ENCODE measurements at regions not wholly inside any gene's neighbourhood (a gene's known extent, or its start where the extent isn't known, plus 50 kb on each side); places are given as distances from the start of the nearest gene placed in this dataset.

DNA sequence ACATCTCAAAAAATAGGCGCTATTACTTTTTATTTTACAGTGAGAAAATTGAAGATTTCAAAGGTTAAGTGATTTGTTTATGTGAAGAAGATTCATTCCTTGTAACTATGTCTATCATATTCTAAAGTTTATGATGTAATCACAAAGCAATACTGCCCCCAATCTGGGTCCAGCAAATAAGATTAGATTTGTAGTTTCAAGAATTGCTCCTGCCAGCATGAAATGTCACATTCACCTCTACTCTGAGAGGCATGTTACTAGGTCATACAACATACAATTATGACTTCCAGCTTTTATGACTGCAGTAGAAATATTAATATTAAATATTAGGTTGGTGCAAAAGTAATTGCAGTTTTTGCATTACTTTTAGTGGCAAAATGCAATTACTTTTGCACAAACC lies 976.2 kb downstream of the FSTL5 start:
- Histone ChIP-seq H3K4me2 (ENCODE audit: insufficient read depth, low read length) (no peak overlapping the region), H3K79me2 (ENCODE audit: control insufficient read depth, insufficient read depth, low read length) (no peaks in the 10 kb centered on the region), H3K9me3 (replicated peaks; ENCODE audit: control insufficient read depth, insufficient read depth, low read length) (no peaks in the 10 kb centered on the region), H3K36me3 (ENCODE audit: control insufficient read depth in 2 of 2, extremely low read depth in 1 of 2, insufficient read depth in 2 of 2, low read length in 2 of 2) (no peaks in the 10 kb centered on the region), H3K27ac (ENCODE audit: insufficient read depth, low read depth, low read length) (no peak overlapping the region), H3K9ac (replicated peaks; ENCODE audit: extremely low read depth, insufficient read depth, low read length) (no peak overlapping the region), H3K4me1 (ENCODE audit: control insufficient read depth, extremely low read depth, insufficient read depth, low read length) (no peaks in the 10 kb centered on the region), H3K27me3 (ENCODE audit: control insufficient read depth in 2 of 2, insufficient read depth in 2 of 2, low read length in 2 of 2) (no peaks in the 10 kb centered on the region), H4K20me1 (replicated peaks; ENCODE audit: control insufficient read depth, extremely low read depth, insufficient read depth, low read length) (no peaks in the 10 kb centered on the region), H2AFZ (ENCODE audit: low read depth, low read length) (no peak overlapping the region), H3K4me3 (replicated peaks in 1 of 3; ENCODE audit: insufficient read depth in 1 of 3, low read depth in 1 of 3, low read length in 3 of 3) (no peak overlapping the region), H3K9me1 (replicated peaks; ENCODE audit: control insufficient read depth, extremely low read depth, insufficient read depth, low read length) (no peaks in the 10 kb centered on the region)
- TF ChIP-seq GATA2 (IDR thresholded peaks at IDR 0.05; ENCODE audit: insufficient read depth, insufficient read length, low read depth, low read length) (no peak), POLR2AphosphoS5 (IDR thresholded peaks at IDR 0.05; ENCODE audit: insufficient read depth, low read depth, low read length) (no peak), JUN (IDR thresholded peaks at IDR 0.05; ENCODE audit: borderline replicate concordance, insufficient read depth, insufficient read length, low read depth) (no peak)
- dilution Hi-C loops (cut with MboI; ENCODE audit: extremely low pct_ligation_motif_present, low sequenced_read_pairs) (no loop called here), intact Hi-C loops (cut with micrococcal nuclease) (no loop called here)
- ChIA-PET POLR2A (no interaction called here), CTCF (no interaction called here)
- DNase-seq (ENCODE audit: low read depth, low spot score) (no peak), FAIRE-seq (no peak)
- BruUV-seq (replicated peaks) = no TSS peak

DNA sequence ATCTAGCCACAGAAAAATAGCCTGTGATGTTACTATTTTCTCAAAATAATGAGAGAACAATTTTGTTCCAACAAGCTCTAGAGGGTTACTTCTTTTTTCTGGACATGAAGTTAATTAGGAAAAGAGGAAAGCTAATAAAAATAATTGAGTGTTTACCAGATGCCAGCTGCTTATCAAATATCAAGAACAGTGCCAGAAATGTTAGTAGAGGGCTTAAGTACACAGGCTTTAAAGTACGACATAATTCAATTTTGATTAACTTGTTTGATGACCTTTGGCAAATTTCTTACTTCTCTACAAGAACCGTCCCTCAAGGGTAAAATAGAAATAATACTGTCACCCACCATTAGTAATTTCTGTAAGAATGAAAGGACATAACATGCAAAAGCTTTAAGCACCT lies 977.0 kb downstream of the FSTL5 start:
- DNase-seq (ENCODE audit: low read depth, low spot score) (no peak), FAIRE-seq (no peak)
- Histone ChIP-seq H3K36me3 (ENCODE audit: control insufficient read depth in 2 of 2, extremely low read depth in 1 of 2, insufficient read depth in 2 of 2, low read length in 2 of 2) (no peaks in the 10 kb centered on the region), H2AFZ (ENCODE audit: low read depth, low read length) (no peak overlapping the region), H3K27me3 (ENCODE audit: control insufficient read depth in 2 of 2, insufficient read depth in 2 of 2, low read length in 2 of 2) (no peaks in the 10 kb centered on the region), H3K27ac (ENCODE audit: insufficient read depth, low read depth, low read length) (no peak overlapping the region), H3K9me3 (replicated peaks; ENCODE audit: control insufficient read depth, insufficient read depth, low read length) (no peaks in the 10 kb centered on the region), H3K4me1 (ENCODE audit: control insufficient read depth, extremely low read depth, insufficient read depth, low read length) (no peaks in the 10 kb centered on the region), H3K4me3 (replicated peaks in 1 of 3; ENCODE audit: insufficient read depth in 1 of 3, low read depth in 1 of 3, low read length in 3 of 3) (no peak overlapping the region), H3K79me2 (ENCODE audit: control insufficient read depth, insufficient read depth, low read length) (no peaks in the 10 kb centered on the region), H4K20me1 (replicated peaks; ENCODE audit: control insufficient read depth, extremely low read depth, insufficient read depth, low read length) (no peaks in the 10 kb centered on the region), H3K9me1 (replicated peaks; ENCODE audit: control insufficient read depth, extremely low read depth, insufficient read depth, low read length) (no peaks in the 10 kb centered on the region), H3K9ac (replicated peaks; ENCODE audit: extremely low read depth, insufficient read depth, low read length) (no peak overlapping the region), H3K4me2 (ENCODE audit: insufficient read depth, low read length) (no peak overlapping the region)
- TF ChIP-seq POLR2A (IDR thresholded peaks at IDR 0.05; ENCODE audit: low read depth, low read length) (no peak), EZH2 (IDR thresholded peaks at IDR 0.05; ENCODE audit: borderline replicate concordance, low read depth, low read length, severe bottlenecking) (no peak), JUN (IDR thresholded peaks at IDR 0.05; ENCODE audit: borderline replicate concordance, insufficient read depth, insufficient read length, low read depth) (no peak), GATA2 (IDR thresholded peaks at IDR 0.05; ENCODE audit: insufficient read depth, insufficient read length, low read depth, low read length) (no peak), FOS (IDR thresholded peaks at IDR 0.05; ENCODE audit: borderline replicate concordance, insufficient read depth, low read length) (no peak), POLR2AphosphoS5 (IDR thresholded peaks at IDR 0.05; ENCODE audit: insufficient read depth, low read depth, low read length) (no peak), CTCF (IDR thresholded peaks at IDR 0.05; ENCODE audit: extremely low read depth in 1 of 2, insufficient read depth in 1 of 2, low read depth in 1 of 2, low read length in 2 of 2) (no peak), MYC (IDR thresholded peaks at IDR 0.05; ENCODE audit: low read depth, low read length) (no peak)
- TF ChIP-seq, protein P1, sequence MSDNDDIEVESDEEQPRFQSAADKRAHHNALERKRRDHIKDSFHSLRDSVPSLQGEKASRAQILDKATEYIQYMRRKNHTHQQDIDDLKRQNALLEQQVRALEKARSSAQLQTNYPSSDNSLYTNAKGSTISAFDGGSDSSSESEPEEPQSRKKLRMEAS (IDR thresholded peaks at IDR 0.05; ENCODE audit: insufficient read depth, insufficient read length) = no peak
- ChIA-PET CTCF (no interaction called here), POLR2A (no interaction called here)
- dilution Hi-C loops (cut with MboI; ENCODE audit: extremely low pct_ligation_motif_present, low sequenced_read_pairs) = no loop called here
- intact Hi-C loops (cut with micrococcal nuclease) = no loop called here
- no TSS peak for BruUV-seq (replicated peaks)

Data from endothelial cell of umbilical vein (primary cell).